ENCODE measurements at regions not wholly inside any gene's neighbourhood (a gene's known extent, or its start where the extent isn't known, plus 50 kb on each side); places are given as distances from the start of the nearest gene placed in this dataset.
"Not testable (repeated sequence)": the region's sequence is repeated elsewhere in the genome, so short reads cannot be mapped to it uniquely, and the experiment has no call there.

- no peaks in the 10 kb centered on the region for H3K9me3 ChIP-seq (ENCODE audit: low read length)
Measured at GRCh38 chr6:144377586-144378210, 92.6 kb downstream of the UTRN start.

GRCh38 chr6:144378437-144378836, 93.3 kb downstream of the UTRN start:
- Histone ChIP-seq H3K79me2 (ENCODE audit: low read length) (no peaks in the 10 kb centered on the region), H3K9me3 (ENCODE audit: low read length) (no peaks in the 10 kb centered on the region), H4K20me1 (ENCODE audit: insufficient read depth, low read depth, low read length) (0 out of 2 replicates have a peak, but pooled peaks cover 5% of the 10 kb centered on the region), H3K9ac (ENCODE audit: low read length) (no peak overlapping the region), H3K27me3 (ENCODE audit: low read length) (no peaks in the 10 kb centered on the region), H3K36me3 (ENCODE audit: insufficient read depth, low read length) (no peaks in the 10 kb centered on the region), H2AFZ (ENCODE audit: low read length) (no peak overlapping the region), H3K4me1 (ENCODE audit: low read length) (no peaks in the 10 kb centered on the region), H3K27ac (ENCODE audit: low read length) (no peak overlapping the region), H3K9me2 (replicated peaks; ENCODE audit: insufficient read depth, low read length) (no peaks in the 10 kb centered on the region), H3K4me3 (ENCODE audit: low read length) (no peak overlapping the region), H3K4me2 (ENCODE audit: low read depth, low read length, poor library complexity, severe bottlenecking) (no peak overlapping the region)
- DNase-seq, result no peak

More at GRCh38 chr6:144377586-144378210, 92.6 kb downstream of the UTRN start:
- H3K36me3 ChIP-seq (ENCODE audit: insufficient read depth, low read length), result no peaks in the 10 kb centered on the region
- H3K4me2 ChIP-seq (ENCODE audit: low read depth, low read length, poor library complexity, severe bottlenecking), result no peak overlapping the region
- DNase-seq, result no peak
- H3K9ac ChIP-seq (ENCODE audit: low read length), result no peak overlapping the region
- H3K4me3 ChIP-seq (ENCODE audit: low read length), result no peak overlapping the region
- no peaks in the 10 kb centered on the region for H3K27me3 ChIP-seq (ENCODE audit: low read length)
- no peaks in the 10 kb centered on the region for H3K79me2 ChIP-seq (ENCODE audit: low read length)
- H3K4me1 ChIP-seq (ENCODE audit: low read length), result no peaks in the 10 kb centered on the region
- H2AFZ ChIP-seq (ENCODE audit: low read length), result no peak overlapping the region
- H4K20me1 ChIP-seq (ENCODE audit: insufficient read depth, low read depth, low read length), result 0 out of 2 replicates have a peak, but pooled peaks cover 5% of the 10 kb centered on the region
- H3K27ac ChIP-seq (ENCODE audit: low read length), result no peak overlapping the region
- H3K9me2 ChIP-seq (replicated peaks; ENCODE audit: insufficient read depth, low read length), result no peaks in the 10 kb centered on the region

DNA sequence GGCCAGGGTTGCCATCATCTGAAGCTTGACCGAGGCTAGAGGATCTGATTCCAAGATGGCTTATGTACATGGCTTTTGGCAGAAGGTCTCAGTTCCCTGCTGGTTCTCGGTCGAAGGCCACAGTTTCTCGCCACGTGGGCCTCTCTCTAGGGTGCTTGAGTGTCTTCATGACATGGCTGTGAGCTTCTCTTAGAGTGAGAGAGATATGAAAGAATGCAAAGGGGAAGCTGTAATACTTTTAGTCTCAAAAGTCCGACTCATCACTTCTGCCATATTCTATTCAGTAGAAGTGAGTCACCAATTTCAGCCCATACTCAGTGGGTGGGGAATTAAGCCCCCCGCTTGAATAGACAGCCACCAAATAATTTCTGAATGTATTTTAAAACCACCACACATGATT, 94.2 kb downstream of the UTRN start:
- no peaks in the 10 kb centered on the region for H3K9me2 ChIP-seq (replicated peaks; ENCODE audit: insufficient read depth, low read length)
- H3K4me2 ChIP-seq (ENCODE audit: low read depth, low read length, poor library complexity, severe bottlenecking), result no peak overlapping the region
- no peaks in the 10 kb centered on the region for H3K79me2 ChIP-seq (ENCODE audit: low read length)
- H3K9ac ChIP-seq (ENCODE audit: low read length), result no peak overlapping the region
- H3K36me3 ChIP-seq (ENCODE audit: insufficient read depth, low read length), result no peaks in the 10 kb centered on the region
- H3K4me3 ChIP-seq (ENCODE audit: low read length), result no peak overlapping the region
- H3K9me3 ChIP-seq (ENCODE audit: low read length), result no peaks in the 10 kb centered on the region
- no peak for DNase-seq
- H4K20me1 ChIP-seq (ENCODE audit: insufficient read depth, low read depth, low read length), result 0 out of 2 replicates have a peak, but pooled peaks cover 5% of the 10 kb centered on the region
- H3K4me1 ChIP-seq (ENCODE audit: low read length), result no peaks in the 10 kb centered on the region
- H3K27ac ChIP-seq (ENCODE audit: low read length), result no peak overlapping the region
- H2AFZ ChIP-seq (ENCODE audit: low read length), result no peak overlapping the region
- H3K27me3 ChIP-seq (ENCODE audit: low read length), result no peaks in the 10 kb centered on the region

DNA sequence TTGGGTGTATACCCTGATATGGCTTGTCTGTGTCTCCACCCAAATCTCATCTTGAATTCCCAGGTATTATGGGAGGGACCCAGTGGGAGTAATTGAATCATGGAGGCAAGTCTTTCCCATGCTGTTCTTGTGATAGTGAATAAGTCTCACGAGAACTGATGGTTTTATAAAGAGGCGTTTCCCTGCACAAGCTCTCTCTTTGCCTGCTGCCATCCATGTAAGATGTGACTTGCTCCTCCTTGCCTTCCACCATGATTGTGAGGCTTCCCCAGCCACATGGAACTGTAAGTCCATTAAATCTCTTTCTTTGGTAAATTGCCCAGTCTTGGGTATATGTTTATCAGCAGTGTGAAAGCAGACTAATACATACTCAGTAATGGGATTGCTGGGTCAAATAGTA, 96.4 kb downstream of the UTRN start:
- H3K4me2 ChIP-seq (ENCODE audit: low read depth, low read length, poor library complexity, severe bottlenecking); H3K9ac ChIP-seq (ENCODE audit: low read length); H3K4me1 ChIP-seq (ENCODE audit: low read length); H3K27ac ChIP-seq (ENCODE audit: low read length); H3K9me3 ChIP-seq (ENCODE audit: low read length); H3K4me3 ChIP-seq (ENCODE audit: low read length); H3K9me2 ChIP-seq (replicated peaks; ENCODE audit: insufficient read depth, low read length); H2AFZ ChIP-seq (ENCODE audit: low read length); DNase-seq; H3K79me2 ChIP-seq (ENCODE audit: low read length); H3K36me3 ChIP-seq (ENCODE audit: insufficient read depth, low read length); H3K27me3 ChIP-seq (ENCODE audit: low read length); H4K20me1 ChIP-seq (ENCODE audit: insufficient read depth, low read depth, low read length): not testable (repeated sequence)

- H3K4me3 ChIP-seq (ENCODE audit: low read length), result no peak overlapping the region
- no peak overlapping the region for H3K9ac ChIP-seq (ENCODE audit: low read length)
- no peak overlapping the region for H2AFZ ChIP-seq (ENCODE audit: low read length)
- no peaks in the 10 kb centered on the region for H3K27me3 ChIP-seq (ENCODE audit: low read length)
- H3K9me3 ChIP-seq (ENCODE audit: low read length), result no peaks in the 10 kb centered on the region
- H3K27ac ChIP-seq (ENCODE audit: low read length), result no peak overlapping the region
- no peaks in the 10 kb centered on the region for H4K20me1 ChIP-seq (ENCODE audit: insufficient read depth, low read depth, low read length)
- no peaks in the 10 kb centered on the region for H3K36me3 ChIP-seq (ENCODE audit: insufficient read depth, low read length)
- H3K79me2 ChIP-seq (ENCODE audit: low read length), result no peaks in the 10 kb centered on the region
- H3K9me2 ChIP-seq (replicated peaks; ENCODE audit: insufficient read depth, low read length), result no peaks in the 10 kb centered on the region
- no peak overlapping the region for H3K4me2 ChIP-seq (ENCODE audit: low read depth, low read length, poor library complexity, severe bottlenecking)
- DNase-seq, result no peak
- H3K4me1 ChIP-seq (ENCODE audit: low read length), result no peaks in the 10 kb centered on the region
Measured at GRCh38 chr6:144383336-144383735, 98.2 kb downstream of the UTRN start.

DNA sequence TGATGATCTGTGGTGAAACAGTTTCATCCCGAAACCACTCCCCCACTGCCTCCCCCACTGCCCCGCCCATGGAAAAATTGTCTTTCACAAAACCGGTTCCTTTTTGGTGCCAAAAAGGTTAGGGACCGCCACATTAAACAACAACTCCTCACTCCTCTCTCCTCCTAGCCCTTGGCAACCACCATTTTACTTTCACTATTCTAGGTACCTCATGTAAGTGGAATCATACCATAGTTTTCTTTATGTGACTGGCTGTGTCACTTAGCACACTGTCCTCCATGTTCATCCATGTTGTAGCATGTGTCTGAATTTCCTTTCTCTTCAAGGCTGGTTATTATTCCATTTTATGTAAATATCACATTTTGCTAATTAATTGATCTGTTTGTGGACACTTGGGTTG, 99.3 kb downstream of the UTRN start:
- DNase-seq, result no peak
- no peak overlapping the region for H3K27ac ChIP-seq (ENCODE audit: low read length)
- no peaks in the 10 kb centered on the region for H3K4me1 ChIP-seq (ENCODE audit: low read length)
- no peaks in the 10 kb centered on the region for H3K9me3 ChIP-seq (ENCODE audit: low read length)
- no peak overlapping the region for H2AFZ ChIP-seq (ENCODE audit: low read length)
- H3K4me3 ChIP-seq (ENCODE audit: low read length), result no peak overlapping the region
- H4K20me1 ChIP-seq (ENCODE audit: insufficient read depth, low read depth, low read length), result no peaks in the 10 kb centered on the region
- H3K27me3 ChIP-seq (ENCODE audit: low read length), result no peaks in the 10 kb centered on the region
- no peaks in the 10 kb centered on the region for H3K79me2 ChIP-seq (ENCODE audit: low read length)
- no peak overlapping the region for H3K9ac ChIP-seq (ENCODE audit: low read length)
- no peak overlapping the region for H3K4me2 ChIP-seq (ENCODE audit: low read depth, low read length, poor library complexity, severe bottlenecking)
- no peaks in the 10 kb centered on the region for H3K36me3 ChIP-seq (ENCODE audit: insufficient read depth, low read length)
- no peaks in the 10 kb centered on the region for H3K9me2 ChIP-seq (replicated peaks; ENCODE audit: insufficient read depth, low read length)

DNA sequence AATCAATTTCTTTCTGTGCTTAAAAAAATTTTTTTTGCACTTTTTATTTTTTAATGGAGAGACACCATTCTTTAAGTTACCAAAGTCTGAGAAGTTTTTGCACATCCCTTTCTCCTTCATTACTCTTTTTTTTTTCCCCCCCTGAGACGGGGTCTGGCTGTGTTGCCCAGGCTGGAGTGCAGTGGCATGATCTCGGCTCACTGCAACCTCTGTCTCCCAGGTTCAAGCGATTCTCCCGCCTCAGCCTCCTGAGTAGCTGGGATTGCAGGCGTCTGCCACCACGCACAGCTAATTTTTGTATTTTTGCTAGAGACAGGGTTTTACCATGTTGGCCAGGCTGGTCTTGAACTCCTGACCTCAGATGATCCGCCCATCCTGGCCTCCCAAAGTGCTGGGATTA, 104.3 kb downstream of the UTRN start:
- not testable (repeated sequence) for H3K27me3 ChIP-seq (ENCODE audit: low read length); H3K4me3 ChIP-seq (ENCODE audit: low read length); H3K27ac ChIP-seq (ENCODE audit: low read length); H4K20me1 ChIP-seq (ENCODE audit: insufficient read depth, low read depth, low read length); H3K36me3 ChIP-seq (ENCODE audit: insufficient read depth, low read length); H2AFZ ChIP-seq (ENCODE audit: low read length); DNase-seq; H3K4me2 ChIP-seq (ENCODE audit: low read depth, low read length, poor library complexity, severe bottlenecking); H3K79me2 ChIP-seq (ENCODE audit: low read length); H3K9me3 ChIP-seq (ENCODE audit: low read length); H3K9me2 ChIP-seq (replicated peaks; ENCODE audit: insufficient read depth, low read length); H3K4me1 ChIP-seq (ENCODE audit: low read length); H3K9ac ChIP-seq (ENCODE audit: low read length)

- Histone ChIP-seq H3K9me3 (ENCODE audit: low read length) (no peaks in the 10 kb centered on the region), H3K9ac (ENCODE audit: low read length) (no peak overlapping the region), H3K4me1 (ENCODE audit: low read length) (no peaks in the 10 kb centered on the region), H3K27me3 (ENCODE audit: low read length) (peaks cover 5% of the 10 kb centered on the region; the same call in 1 of the 2 replicates), H3K4me2 (ENCODE audit: low read depth, low read length, poor library complexity, severe bottlenecking) (no peak overlapping the region), H2AFZ (ENCODE audit: low read length) (no peak overlapping the region), H3K9me2 (replicated peaks; ENCODE audit: insufficient read depth, low read length) (no peaks in the 10 kb centered on the region), H3K4me3 (ENCODE audit: low read length) (no peak overlapping the region), H4K20me1 (ENCODE audit: insufficient read depth, low read depth, low read length) (no peaks in the 10 kb centered on the region), H3K79me2 (ENCODE audit: low read length) (no peaks in the 10 kb centered on the region), H3K27ac (ENCODE audit: low read length) (no peak overlapping the region), H3K36me3 (ENCODE audit: insufficient read depth, low read length) (no peaks in the 10 kb centered on the region)
- DNase-seq, result no peak
Measured at GRCh38 chr6:144390202-144390601, 105.1 kb downstream of the UTRN start.
